Osteoblast (primary cell): ENCODE measurements at regions not wholly inside any gene's neighbourhood (a gene's known extent, or its start where the extent isn't known, plus 50 kb on each side); places are given as distances from the start of the nearest gene placed in this dataset.

Experiments
- DNase-seq: peaks from one replicate; pipeline ENCODE4 v3.0.0; 2011; ENCODE audit warnings: low spot score, mixed read lengths; ENCODE audit not compliant: insufficient read length; ENCODE audit errors: missing footprints
- H2AFZ ChIP-seq: 2 replicates; pipeline ENCODE4 v1.6.0; 2011; ENCODE audit warnings: mild to moderate bottlenecking, low read length
- H3K27ac ChIP-seq: 2 replicates; pipeline ENCODE4 v1.5.1; 2011; ENCODE audit warnings: mild to moderate bottlenecking, low read depth, low read length, moderate library complexity
- H3K27me3 ChIP-seq: 2 replicates; pipeline ENCODE4 v1.6.0; 2012; ENCODE audit warnings: mild to moderate bottlenecking, control low read depth, inconsistent platforms, low read length, moderate library complexity; ENCODE audit not compliant: insufficient read depth
- H3K36me3 ChIP-seq: 2 replicates; pipeline ENCODE4 v1.5.1; 2011; ENCODE audit warnings: mild to moderate bottlenecking, low read length, control low read depth, moderate library complexity; ENCODE audit not compliant: insufficient read depth
- H3K4me1 ChIP-seq: 2 replicates; pipeline ENCODE4 v1.5.1; 2011; ENCODE audit warnings: mild to moderate bottlenecking, low read length, control low read depth, moderate library complexity; ENCODE audit not compliant: insufficient read depth
- H3K4me2 ChIP-seq: 2 replicates; pipeline ENCODE4 v1.6.0; 2011; ENCODE audit warnings: mild to moderate bottlenecking, low read length; ENCODE audit not compliant: insufficient read depth
- H3K4me3 ChIP-seq: fragments of 200-600 bp; sonication (generic); 3 replicates; pipeline ENCODE4 v1.5.1; 2012; ENCODE audit warnings: mild to moderate bottlenecking, low read length, inconsistent platforms; ENCODE audit not compliant: insufficient read depth
- H3K79me2 ChIP-seq: 2 replicates; pipeline ENCODE4 v1.6.0; 2012; ENCODE audit warnings: mild to moderate bottlenecking, low read length, control low read depth, inconsistent platforms; ENCODE audit not compliant: insufficient read depth
- H3K9me3 ChIP-seq: 2 replicates; pipeline ENCODE4 v1.5.1; 2011; ENCODE audit warnings: low read depth, low read length, control low read depth
- H4K20me1 ChIP-seq: 2 replicates; pipeline ENCODE4 v1.6.0; 2012; ENCODE audit warnings: mild to moderate bottlenecking, low read length, control low read depth; ENCODE audit not compliant: insufficient read depth
- CTCF ChIP-seq: IDR thresholded peaks from 2 replicates; pipeline ENCODE4 v1.5.1; 2011; ENCODE audit warnings: mild to moderate bottlenecking, low read depth, low read length, moderate library complexity; ENCODE audit errors: extremely low read depth

GRCh38 chr2:147572622-147573021 lies 272.2 kb upstream of the ACVR2A start:
- DNase-seq = no peak
- Histone ChIP-seq H3K4me2 (no peak overlapping the region), H2AFZ (no peak overlapping the region), H3K27ac (no peak overlapping the region), H3K9me3 (no peaks in the 10 kb centered on the region), H3K27me3 (no peaks in the 10 kb centered on the region), H3K36me3 (no peaks in the 10 kb centered on the region), H3K4me1 (no peaks in the 10 kb centered on the region), H4K20me1 (no peaks in the 10 kb centered on the region), H3K79me2 (no peaks in the 10 kb centered on the region), H3K4me3 (no peak overlapping the region)
- TF ChIP-seq CTCF = no peak

GRCh38 chr2:147569426-147569825 lies 275.4 kb upstream of the ACVR2A start:
- H3K4me2 ChIP-seq = no peak overlapping the region

GRCh38 chr2:147568109-147568508 lies 276.7 kb upstream of the ACVR2A start:
- no peak for DNase-seq
- no peaks in the 10 kb centered on the region for H4K20me1 ChIP-seq
- H3K27ac ChIP-seq = no peak overlapping the region
- H3K4me1 ChIP-seq = no peaks in the 10 kb centered on the region
- no peaks in the 10 kb centered on the region for H3K79me2 ChIP-seq
- no peaks in the 10 kb centered on the region for H3K36me3 ChIP-seq
- no peak overlapping the region for H3K4me3 ChIP-seq
- no peak overlapping the region for H3K4me2 ChIP-seq
- H2AFZ ChIP-seq = no peak overlapping the region
- no peak for TF ChIP-seq CTCF
- no peaks in the 10 kb centered on the region for H3K27me3 ChIP-seq
- no peaks in the 10 kb centered on the region for H3K9me3 ChIP-seq

More at GRCh38 chr2:147569426-147569825, 275.4 kb upstream of the ACVR2A start:
- Histone ChIP-seq H3K27me3 (no peaks in the 10 kb centered on the region), H3K27ac (no peak overlapping the region), H3K9me3 (no peaks in the 10 kb centered on the region), H3K4me1 (no peaks in the 10 kb centered on the region), H3K4me3 (no peak overlapping the region), H4K20me1 (no peaks in the 10 kb centered on the region), H3K79me2 (no peaks in the 10 kb centered on the region), H3K36me3 (no peaks in the 10 kb centered on the region), H2AFZ (no peak overlapping the region)
- no peak for TF ChIP-seq CTCF
- DNase-seq = no peak

GRCh38 chr2:147567136-147567535 lies 277.7 kb upstream of the ACVR2A start:
- Histone ChIP-seq H3K27ac (no peak overlapping the region), H3K4me1 (no peaks in the 10 kb centered on the region), H3K79me2 (no peaks in the 10 kb centered on the region), H3K27me3 (no peaks in the 10 kb centered on the region), H3K36me3 (no peaks in the 10 kb centered on the region), H4K20me1 (no peaks in the 10 kb centered on the region), H3K4me2 (no peak overlapping the region), H3K9me3 (no peaks in the 10 kb centered on the region), H2AFZ (no peak overlapping the region), H3K4me3 (no peak overlapping the region)
- no peak for DNase-seq
- TF ChIP-seq CTCF = no peak
